ENCODE measurements at regions not wholly inside any gene's neighbourhood (a gene's known extent, or its start where the extent isn't known, plus 50 kb on each side); places are given as distances from the start of the nearest gene placed in this dataset.

- no peak overlapping the region for H3K4me3 ChIP-seq (ENCODE audit: control insufficient read depth, low read depth, low read length)
- no peak for DNase-seq (ENCODE audit: low read depth)
- TF ChIP-seq CTCF (conservative IDR thresholded peaks at IDR 0.05; ENCODE audit: control insufficient read depth, insufficient read depth, low read depth, low read length): no peak
These were observed 137.2 kb downstream of the CYLD start for GRCh38 chr16:50878966-50879615.

GRCh38 chr16:50878536-50878935 is 136.7 kb downstream of the CYLD start:
- no peak overlapping the region for H3K4me3 ChIP-seq (ENCODE audit: control insufficient read depth, low read depth, low read length)
- no peak for DNase-seq (ENCODE audit: low read depth)
- no peak for TF ChIP-seq CTCF (conservative IDR thresholded peaks at IDR 0.05; ENCODE audit: control insufficient read depth, insufficient read depth, low read depth, low read length)

- TF ChIP-seq CTCF (conservative IDR thresholded peaks at IDR 0.05; ENCODE audit: control insufficient read depth, insufficient read depth, low read depth, low read length): no peak
- no peak for DNase-seq (ENCODE audit: low read depth)
These were observed 134.4 kb downstream of the CYLD start for GRCh38 chr16:50876263-50876662.

GRCh38 chr16:50868577-50868976 is 126.7 kb downstream of the CYLD start:
- no peak for TF ChIP-seq CTCF (conservative IDR thresholded peaks at IDR 0.05; ENCODE audit: control insufficient read depth, insufficient read depth, low read depth, low read length)
- no peak for DNase-seq (ENCODE audit: low read depth)
- H3K4me3 ChIP-seq (ENCODE audit: control insufficient read depth, low read depth, low read length): no peak overlapping the region

More at GRCh38 chr16:50876263-50876662, 134.4 kb downstream of the CYLD start:
- no peak overlapping the region for H3K4me3 ChIP-seq (ENCODE audit: control insufficient read depth, low read depth, low read length)

- TF ChIP-seq CTCF (conservative IDR thresholded peaks at IDR 0.05; ENCODE audit: control insufficient read depth, insufficient read depth, low read depth, low read length): no peak
- H3K4me3 ChIP-seq (ENCODE audit: control insufficient read depth, low read depth, low read length): no peak overlapping the region
- no peak for DNase-seq (ENCODE audit: low read depth)
These were observed 124.9 kb downstream of the CYLD start for GRCh38 chr16:50866806-50867205.

- TF ChIP-seq CTCF (conservative IDR thresholded peaks at IDR 0.05; ENCODE audit: control insufficient read depth, insufficient read depth, low read depth, low read length): no peak
- DNase-seq (ENCODE audit: low read depth): no peak
- H3K4me3 ChIP-seq (ENCODE audit: control insufficient read depth, low read depth, low read length): no peak overlapping the region
These were observed 122.5 kb downstream of the CYLD start for GRCh38 chr16:50864386-50864785.
